HCT116 (cell line): ENCODE measurements at regions not wholly inside any gene's neighbourhood (a gene's known extent, or its start where the extent isn't known, plus 50 kb on each side); places are given as distances from the start of the nearest gene placed in this dataset.

Experiments used
- ATAC-seq: fragments of 200-7000 bp; cut with Tn5 transposase; 2 replicates; pipeline ENCODE4 v1.9.1; 2020; ENCODE audit warnings: mild to moderate bottlenecking, moderate library complexity
- BruUV-seq: library from RNA; stranded (reverse); fragments of 400-500 nt; replicated peaks from 2 replicates; lab custom pipeline; 2021; lab: Mats Ljungman, UMichigan
- CTCF ChIA-PET: fragments of 300-600 bp; sonication (Branson Sonifier 250); formaldehyde crosslinking; loops from one replicate; lab custom pipeline; 2021; ENCODE audit warnings: antibody characterized with exemption; lab: Charles Lee
- POLR2A ChIA-PET: fragments of 300-600, 350-600 bp; sonication (Branson Sonifier 250); formaldehyde crosslinking; loops from one replicate; lab custom pipeline; 2021; ENCODE audit warnings: antibody characterized with exemption; lab: Charles Lee
- RAD21 ChIA-PET, 2 experiments: fragments of 300-600 bp; sonication (Branson Sonifier 250); formaldehyde crosslinking; loops; one replicate each; lab custom pipeline; 2023; ENCODE audit warnings: low total read pairs in 2 of 2; ENCODE audit not compliant: uncharacterized antibody in 2 of 2, unreplicated experiment in 2 of 2, low non-redundant PET in 1 of 2; lab: Charles Lee
- DNase-seq: peaks from one replicate; pipeline ENCODE4 v3.0.0-alpha.2; 2010; ENCODE audit warnings: low read depth, low spot score
- H2AFZ ChIP-seq: fragments of 200-600 bp; shearing (Covaris generic), sonication (generic); 2 replicates; pipeline ENCODE4 v1.6.1; 2017; ENCODE audit warnings: low read depth, mixed run types, mixed read lengths, antibody characterized with exemption, low read length; ENCODE audit not compliant: poor library complexity, severe bottlenecking
- H3K27ac ChIP-seq: 2 replicates; pipeline ENCODE4 v1.5.1; 2012; ENCODE audit warnings: low read depth, low read length
- H3K27me3 ChIP-seq: fragments of 200-600 bp; sonication (generic); 2 replicates; pipeline ENCODE4 v1.6.1; 2016; ENCODE audit warnings: mixed run types, low read length, mixed read lengths; ENCODE audit not compliant: insufficient read depth
- H3K36me3 ChIP-seq, 2 experiments: fragments of 200-500 bp in 1 of 2; fragments of 200-600 bp in 1 of 2; sonication (Bioruptor generic) in 1 of 2; sonication (generic) in 1 of 2; 2 replicates each; pipeline versions ENCODE4 v1.5.1 to v1.6.1; 2014 to 2016; ENCODE audit warnings: low read length in 2 of 2, inconsistent platforms in 1 of 2, mixed read lengths in 1 of 2, mixed run types in 1 of 2; ENCODE audit not compliant: insufficient read depth in 2 of 2, control insufficient read depth in 1 of 2
- H3K4me1 ChIP-seq, 2 experiments: fragments of 200-600 bp in 1 of 2; sonication (generic) in 1 of 2; 2 replicates each; pipeline versions ENCODE4 v1.5.1 to v1.6.1; 2012 to 2017; ENCODE audit warnings: low read length in 2 of 2, inconsistent platforms in 1 of 2, mild to moderate bottlenecking in 1 of 2, mixed read lengths in 1 of 2, mixed run types in 1 of 2, moderate library complexity in 1 of 2; ENCODE audit not compliant: insufficient read depth in 2 of 2, control insufficient read depth in 1 of 2
- H3K4me2 ChIP-seq: fragments of 200-600 bp; sonication (generic); 2 replicates; pipeline ENCODE4 v1.6.1; 2017; ENCODE audit warnings: mixed run types, low read length, mixed read lengths
- H3K4me3 ChIP-seq, 2 experiments: fragments of 200-600 bp in 1 of 2; sonication (generic) in 1 of 2; replicated peaks in 1 of 2; 2 replicates each; pipeline ENCODE4 v1.5.1; 2011 to 2016; ENCODE audit warnings: low read length in 2 of 2, control low read depth in 1 of 2, low read depth in 1 of 2, mild to moderate bottlenecking in 1 of 2, mixed read lengths in 1 of 2, mixed run types in 1 of 2
- H3K79me2 ChIP-seq: fragments of 200-600 bp; sonication (generic); 2 replicates; pipeline ENCODE4 v1.6.1; 2017; ENCODE audit warnings: mild to moderate bottlenecking, mixed run types, low read length, moderate library complexity, mixed read lengths; ENCODE audit not compliant: insufficient read depth
- H3K9ac ChIP-seq: fragments of 200-600 bp; sonication (generic); 2 replicates; pipeline ENCODE4 v1.6.1; 2016; ENCODE audit warnings: low read length, mixed read lengths
- H3K9me2 ChIP-seq: fragments of 200-600 bp; sonication (generic), shearing (Covaris generic); 2 replicates; pipeline ENCODE4 v1.6.1; 2017; ENCODE audit warnings: mixed run types, mild to moderate bottlenecking, moderate library complexity; ENCODE audit not compliant: insufficient read depth
- H3K9me3 ChIP-seq, 2 experiments: fragments of 200-500 bp in 1 of 2; fragments of 200-600 bp in 1 of 2; sonication (Bioruptor generic) in 1 of 2; sonication (generic) in 1 of 2; 2 replicates each; pipeline ENCODE4 v1.6.1; 2014 to 2017; ENCODE audit warnings: low read length in 2 of 2, mixed read lengths in 2 of 2, inconsistent platforms in 1 of 2, low read depth in 1 of 2, mild to moderate bottlenecking in 1 of 2, mixed run types in 1 of 2, moderate library complexity in 1 of 2; ENCODE audit not compliant: control insufficient read depth in 1 of 2, insufficient read depth in 1 of 2
- H4K20me1 ChIP-seq: fragments of 200-600 bp; sonication (generic), shearing (Covaris generic); 2 replicates; pipeline ENCODE4 v1.6.1; 2017; ENCODE audit warnings: mixed run types, mild to moderate bottlenecking, moderate library complexity; ENCODE audit not compliant: insufficient read depth
- CBX3 ChIP-seq: IDR thresholded peaks from 2 replicates; pipeline ENCODE4 v1.6.1; 2012; ENCODE audit warnings: low read depth
- CEBPB ChIP-seq: IDR thresholded peaks from 2 replicates; pipeline ENCODE4 v1.6.1; 2012; ENCODE audit warnings: low read depth
- EGR1 ChIP-seq: IDR thresholded peaks from 2 replicates; pipeline ENCODE4 v1.6.1; 2012; ENCODE audit warnings: low read depth
- ELF1 ChIP-seq: IDR thresholded peaks from 2 replicates; pipeline ENCODE4 v1.6.1; 2012; ENCODE audit warnings: low read depth, borderline replicate concordance
- EZH2 ChIP-seq: fragments of 200-600 bp; sonication (generic); IDR thresholded peaks from 2 replicates; pipeline ENCODE4 v1.6.1; 2017; ENCODE audit warnings: antibody characterized with exemption, mixed run types
- EZH2phosphoT487 ChIP-seq: fragments of 200-600 bp; IDR thresholded peaks from 2 replicates; pipeline ENCODE4 v1.6.1; 2018; ENCODE audit warnings: antibody characterized with exemption, borderline replicate concordance
- JUND ChIP-seq: IDR thresholded peaks from 2 replicates; pipeline ENCODE4 v1.6.1; 2012
- POLR2A ChIP-seq: IDR thresholded peaks from 2 replicates; pipeline ENCODE4 v1.7.0; 2011; ENCODE audit warnings: borderline replicate concordance; ENCODE audit not compliant: insufficient read depth, insufficient read length; ENCODE audit errors: extremely low read depth
- POLR2AphosphoS5 ChIP-seq: IDR thresholded peaks from 2 replicates; pipeline ENCODE4 v1.6.1; 2011; ENCODE audit warnings: mild to moderate bottlenecking, low read depth, low read length, moderate library complexity
- SIN3A ChIP-seq: IDR thresholded peaks from 2 replicates; pipeline ENCODE4 v1.6.1; 2012; ENCODE audit warnings: low read depth
- SP1 ChIP-seq: IDR thresholded peaks from 2 replicates; pipeline ENCODE4 v1.6.1; 2012; ENCODE audit warnings: low read depth
- SRF ChIP-seq: IDR thresholded peaks from 2 replicates; pipeline ENCODE4 v1.6.1; 2012; ENCODE audit warnings: low read depth
- TCF7L2 ChIP-seq: IDR thresholded peaks from 2 replicates; pipeline ENCODE4 v1.7.0; 2011; ENCODE audit warnings: borderline replicate concordance, inconsistent platforms; ENCODE audit not compliant: insufficient read depth, insufficient read length; ENCODE audit errors: extremely low read depth
- YY1 ChIP-seq: IDR thresholded peaks from 2 replicates; pipeline ENCODE4 v1.6.1; 2011; ENCODE audit warnings: low read length, low read depth, moderate library complexity, mild to moderate bottlenecking; ENCODE audit not compliant: insufficient replicate concordance; ENCODE audit errors: extremely low read depth
- ZFX ChIP-seq: fragments of 450-650 bp; IDR thresholded peaks from 2 replicates; pipeline ENCODE4 v1.6.1; 2017
- ZNF274 ChIP-seq: fragments of 200-500 bp; sonication (Bioruptor generic); IDR thresholded peaks from 2 replicates; pipeline ENCODE4 v1.6.1; 2014; ENCODE audit warnings: mild to moderate bottlenecking, low read depth, low read length, inconsistent platforms
- intact Hi-C: fragments of 100-400 bp; cut with micrococcal nuclease; formaldehyde crosslinking; loops from 2 replicates; pipeline ENCODE4 v1.10.0; 2022
- TF ChIP-seq, protein P1 (sequence below): IDR thresholded peaks from 2 replicates; pipeline ENCODE4 v1.6.1; 2012
- TF ChIP-seq, protein P2 (sequence below), 3 experiments: fragments of 200-600 bp in 1 of 3; sonication (generic) in 1 of 3; IDR thresholded peaks in 2 of 3; conservative IDR thresholded peaks in 1 of 3; 2 replicates each; pipeline ENCODE4 v1.5.1; 2012 to 2017; ENCODE audit warnings: low read depth in 2 of 3, low read length in 2 of 3, antibody characterized with exemption in 1 of 3, borderline replicate concordance in 1 of 3, control low read depth in 1 of 3, mild to moderate bottlenecking in 1 of 3, mixed read lengths in 1 of 3, mixed run types in 1 of 3, moderate library complexity in 1 of 3; ENCODE audit not compliant: insufficient read depth in 1 of 3

DNA sequence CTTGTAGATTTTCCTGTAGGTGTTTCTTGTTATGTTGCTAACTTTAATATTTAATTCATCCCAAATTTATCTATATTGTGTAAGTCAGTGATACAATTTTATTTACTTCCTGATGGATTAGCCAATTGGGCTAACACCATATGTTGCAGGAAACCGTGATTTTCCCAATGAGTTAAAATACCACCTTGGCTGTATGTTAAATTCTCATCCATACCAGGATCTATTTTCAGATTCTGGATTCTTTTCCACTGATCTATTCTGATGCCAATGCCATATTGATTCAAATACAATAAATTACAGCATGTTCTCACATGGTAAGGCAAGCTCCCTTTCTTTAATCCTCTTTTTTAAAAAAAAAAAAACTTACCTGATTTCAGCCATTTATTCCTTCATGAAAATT, 85.8 kb upstream of the DNAJC10 start:
- Histone ChIP-seq H2AFZ (no peak overlapping the region), H3K79me2 (no peaks in the 10 kb centered on the region), H3K27me3 (no peaks in the 10 kb centered on the region), H3K36me3 (no peaks in the 10 kb centered on the region), H3K4me2 (no peak overlapping the region), H3K4me3 (no peak overlapping the region), H4K20me1 (no peaks in the 10 kb centered on the region), H3K27ac (no peak overlapping the region), H3K9me3 (no peaks in the 10 kb centered on the region), H3K9ac (no peak overlapping the region), H3K4me1 (no peaks in the 10 kb centered on the region), H3K9me2 (no peaks in the 10 kb centered on the region)
- CTCF ChIA-PET, result no interaction called here
- BruUV-seq, result no TSS peak
- TF ChIP-seq, protein P1, sequence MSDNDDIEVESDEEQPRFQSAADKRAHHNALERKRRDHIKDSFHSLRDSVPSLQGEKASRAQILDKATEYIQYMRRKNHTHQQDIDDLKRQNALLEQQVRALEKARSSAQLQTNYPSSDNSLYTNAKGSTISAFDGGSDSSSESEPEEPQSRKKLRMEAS, result no peak
- TF ChIP-seq EZH2phosphoT487 (no peak), SRF (no peak), SP1 (no peak), EGR1 (no peak), ZFX (no peak), SIN3A (no peak), POLR2A (no peak), EZH2 (no peak)
- TF ChIP-seq, protein P2, sequence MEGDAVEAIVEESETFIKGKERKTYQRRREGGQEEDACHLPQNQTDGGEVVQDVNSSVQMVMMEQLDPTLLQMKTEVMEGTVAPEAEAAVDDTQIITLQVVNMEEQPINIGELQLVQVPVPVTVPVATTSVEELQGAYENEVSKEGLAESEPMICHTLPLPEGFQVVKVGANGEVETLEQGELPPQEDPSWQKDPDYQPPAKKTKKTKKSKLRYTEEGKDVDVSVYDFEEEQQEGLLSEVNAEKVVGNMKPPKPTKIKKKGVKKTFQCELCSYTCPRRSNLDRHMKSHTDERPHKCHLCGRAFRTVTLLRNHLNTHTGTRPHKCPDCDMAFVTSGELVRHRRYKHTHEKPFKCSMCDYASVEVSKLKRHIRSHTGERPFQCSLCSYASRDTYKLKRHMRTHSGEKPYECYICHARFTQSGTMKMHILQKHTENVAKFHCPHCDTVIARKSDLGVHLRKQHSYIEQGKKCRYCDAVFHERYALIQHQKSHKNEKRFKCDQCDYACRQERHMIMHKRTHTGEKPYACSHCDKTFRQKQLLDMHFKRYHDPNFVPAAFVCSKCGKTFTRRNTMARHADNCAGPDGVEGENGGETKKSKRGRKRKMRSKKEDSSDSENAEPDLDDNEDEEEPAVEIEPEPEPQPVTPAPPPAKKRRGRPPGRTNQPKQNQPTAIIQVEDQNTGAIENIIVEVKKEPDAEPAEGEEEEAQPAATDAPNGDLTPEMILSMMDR (IDR thresholded peaks at IDR 0.05 in 2 of 3, conservative IDR thresholded peaks at IDR 0.05 in 1 of 3; ENCODE audit: borderline replicate concordance in 1 of 3, insufficient read depth in 1 of 3, low read depth in 2 of 3, low read length in 2 of 3), result no peak
- ATAC-seq (no peak), DNase-seq (no peak)
- intact Hi-C loops, result no loop called here
- RAD21 ChIA-PET, result no interaction called here
- POLR2A ChIA-PET, result no interaction called here

DNA sequence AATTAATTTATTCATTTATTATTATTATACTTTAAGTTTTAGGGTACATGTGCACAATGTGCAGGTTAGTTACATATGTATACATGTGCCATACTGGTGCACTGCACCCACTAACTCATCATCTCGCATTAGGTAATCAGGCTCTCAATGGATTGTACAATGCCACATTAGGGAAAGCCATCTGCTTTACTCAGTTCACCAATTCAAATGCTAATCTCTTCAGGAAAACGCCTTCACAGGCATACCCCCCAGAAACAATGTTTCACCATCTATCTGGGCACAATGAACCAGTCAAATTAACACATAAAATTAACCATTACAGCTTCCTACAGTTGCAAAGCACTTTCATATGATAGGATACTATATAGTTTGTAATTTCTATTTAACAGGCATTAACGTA, 84.8 kb upstream of the DNAJC10 start:
- no TSS peak for BruUV-seq
- Histone ChIP-seq H3K9me3 (no peaks in the 10 kb centered on the region), H3K79me2 (no peaks in the 10 kb centered on the region), H3K4me2 (no peak overlapping the region), H3K27me3 (no peaks in the 10 kb centered on the region), H4K20me1 (no peaks in the 10 kb centered on the region), H3K9me2 (no peaks in the 10 kb centered on the region), H3K27ac (no peak overlapping the region), H3K4me3 (no peak overlapping the region), H3K4me1 (no peaks in the 10 kb centered on the region), H2AFZ (no peak overlapping the region), H3K9ac (no peak overlapping the region), H3K36me3 (no peaks in the 10 kb centered on the region)
- ATAC-seq (no peak), DNase-seq (no peak)
- intact Hi-C loops, result no loop called here
- ChIA-PET CTCF (no interaction called here), POLR2A (no interaction called here), RAD21 (no interaction called here)
- no peak for TF ChIP-seq CEBPB
- TF ChIP-seq YY1, result no peak
- no peak for TF ChIP-seq SP1
- TF ChIP-seq ELF1, result no peak
- no peak for TF ChIP-seq EZH2
- no peak for TF ChIP-seq POLR2AphosphoS5
- TF ChIP-seq, protein P1, result no peak
- TF ChIP-seq CBX3, result no peak
- TF ChIP-seq, protein P2 (IDR thresholded peaks at IDR 0.05 in 2 of 3, conservative IDR thresholded peaks at IDR 0.05 in 1 of 3; ENCODE audit: borderline replicate concordance in 1 of 3, insufficient read depth in 1 of 3, low read depth in 2 of 3, low read length in 2 of 3), result no peak
- no peak for TF ChIP-seq POLR2A
- TF ChIP-seq ZNF274, result no peak
- TF ChIP-seq JUND, result no peak
- TF ChIP-seq TCF7L2, result no peak
